HPDE6-E6E7 (cell line): ENCODE measurements at regions not wholly inside any gene's neighbourhood (a gene's known extent, or its start where the extent isn't known, plus 50 kb on each side); places are given as distances from the start of the nearest gene placed in this dataset.
"Not testable (repeated sequence)": the region's sequence is repeated elsewhere in the genome, so short reads cannot be mapped to it uniquely, and the experiment has no call there.

Experiments
- DNase-seq: peaks from one replicate; pipeline ENCODE4 v3.0.0; 2011; ENCODE audit warnings: missing footprints; ENCODE audit errors: extremely low spot score

GRCh38 chr7:88615336-88615735 lies 144.2 kb upstream of the ZNF804B start:
- DNase-seq, result no peak

- no peak for DNase-seq
Observed at GRCh38 chr7:88614736-88615135, 144.8 kb upstream of the ZNF804B start.

GRCh38 chr7:88610942-88611341 lies 148.6 kb upstream of the ZNF804B start:
- no peak for DNase-seq

- no peak for DNase-seq
Observed at GRCh38 chr7:88600695-88601094, 158.8 kb upstream of the ZNF804B start.

- no peak for DNase-seq
Observed at GRCh38 chr7:88599528-88599927, 160.0 kb upstream of the ZNF804B start.

GRCh38 chr7:88597941-88598425 lies 161.5 kb upstream of the ZNF804B start:
- no peak for DNase-seq

GRCh38 chr7:88590963-88591362 lies 168.5 kb upstream of the ZNF804B start:
- DNase-seq, result no peak

GRCh38 chr7:88589927-88590326 lies 169.6 kb upstream of the ZNF804B start:
- no peak for DNase-seq

GRCh38 chr7:88586890-88587289 lies 172.6 kb upstream of the ZNF804B start:
- no peak for DNase-seq

GRCh38 chr7:88586219-88586618 lies 173.3 kb upstream of the ZNF804B start:
- DNase-seq, result no peak

GRCh38 chr7:88576720-88577119 lies 182.8 kb upstream of the ZNF804B start:
- DNase-seq, result no peak

- DNase-seq, result no peak
Observed at GRCh38 chr7:88566162-88566729, 193.3 kb upstream of the ZNF804B start.

GRCh38 chr7:88565401-88565800 lies 194.1 kb upstream of the ZNF804B start:
- DNase-seq, result no peak

GRCh38 chr7:88556441-88556840 lies 203.1 kb upstream of the ZNF804B start:
- not testable (repeated sequence) for DNase-seq

GRCh38 chr7:88554847-88555246 lies 204.7 kb upstream of the ZNF804B start:
- DNase-seq, result not testable (repeated sequence)

- no peak for DNase-seq
Observed at GRCh38 chr7:88548399-88548798, 211.1 kb upstream of the ZNF804B start.

- no peak for DNase-seq
Observed at GRCh38 chr7:88546808-88547207, 212.7 kb upstream of the ZNF804B start.

- DNase-seq, result no peak
Observed at GRCh38 chr7:88545663-88546062, 213.8 kb upstream of the ZNF804B start.

GRCh38 chr7:88540012-88540411 lies 219.5 kb upstream of the ZNF804B start:
- DNase-seq, result no peak

- no peak for DNase-seq
Observed at GRCh38 chr7:88539518-88539917, 220.0 kb upstream of the ZNF804B start.

GRCh38 chr7:88523645-88524044 lies 217.0 kb upstream of the STEAP4 start:
- DNase-seq, result no peak

GRCh38 chr7:88522771-88523293 lies 216.1 kb upstream of the STEAP4 start:
- DNase-seq, result no peak

GRCh38 chr7:88516429-88516828 lies 209.7 kb upstream of the STEAP4 start:
- no peak for DNase-seq

GRCh38 chr7:88515301-88515700 lies 208.6 kb upstream of the STEAP4 start:
- no peak for DNase-seq
